ENCODE measurements at regions not wholly inside any gene's neighbourhood (a gene's known extent, or its start where the extent isn't known, plus 50 kb on each side); places are given as distances from the start of the nearest gene placed in this dataset.
"Not testable (repeated sequence)": the region's sequence is repeated elsewhere in the genome, so short reads cannot be mapped to it uniquely, and the experiment has no call there.

DNA sequence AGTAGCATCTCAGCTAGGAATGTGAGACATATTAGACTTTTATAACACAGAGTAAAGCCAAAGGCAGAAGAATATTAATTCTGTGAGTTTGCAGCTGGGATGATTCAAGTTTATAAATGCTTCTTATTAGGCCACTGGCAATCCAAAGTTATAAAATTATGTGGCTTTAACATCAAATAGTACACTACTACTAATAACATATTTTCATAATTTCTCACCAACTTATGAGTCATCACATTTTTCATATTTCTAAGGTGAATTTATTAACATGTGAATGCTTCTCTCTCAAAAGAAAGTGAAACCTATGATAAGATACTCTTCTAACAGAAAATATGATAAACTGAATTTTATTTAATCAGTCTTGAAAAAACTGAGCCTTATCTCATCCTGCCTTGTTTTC is 1348.2 kb upstream of the ALCAM start:
- intact Hi-C loops (cut with DNase I): no loop called here
- TF ChIP-seq POLR2AphosphoS5 (IDR thresholded peaks at IDR 0.05): no peak
- no peak for TF ChIP-seq EP300 (IDR thresholded peaks at IDR 0.05)
- TF ChIP-seq POLR2A (IDR thresholded peaks at IDR 0.05; ENCODE audit: low read depth): no peak
- TF ChIP-seq CTCF (IDR thresholded peaks at IDR 0.05): no peak
- Histone ChIP-seq H3K4me3 (no peak overlapping the region), H3K4me1 (no peaks in the 10 kb centered on the region), H3K9me3 (peaks cover 0 to 22% (median 17%) of the 10 kb centered on the region in 4 donors), H3K36me3 (no peaks in the 10 kb centered on the region), H3K27me3 (no peaks in the 10 kb centered on the region), H3K27ac (replicated peaks in 1 of 4) (no peak overlapping the region)
- no peak for DNase-seq (ENCODE audit: extremely low spot score)

DNA sequence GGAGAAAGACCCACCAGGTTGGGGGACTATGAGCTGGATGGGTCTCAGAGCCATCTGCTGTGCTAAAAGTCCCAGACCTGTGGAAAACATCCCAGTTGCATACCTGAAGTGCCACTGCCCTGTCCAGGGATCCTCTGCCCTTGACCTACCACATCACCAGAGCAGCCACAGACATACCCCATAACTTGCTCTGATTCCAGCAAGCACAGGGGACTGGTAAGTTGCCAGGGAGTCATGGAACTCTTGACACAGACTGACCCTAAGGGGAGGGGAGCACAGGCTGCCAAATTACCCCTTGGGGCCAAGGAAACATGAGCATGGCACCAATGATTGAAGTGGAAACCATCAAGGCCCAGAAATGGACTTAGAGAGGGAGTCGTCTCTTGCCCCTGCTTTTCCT is 1335.1 kb upstream of the ALCAM start:
- DNase-seq (ENCODE audit: extremely low spot score): no peak
- Histone ChIP-seq H3K27ac (replicated peaks in 1 of 4) (no peak overlapping the region), H3K36me3 (no peaks in the 10 kb centered on the region), H3K4me1 (no peaks in the 10 kb centered on the region), H3K4me3 (no peak overlapping the region), H3K9me3 (peaks cover 0 to 9% (median 0%) of the 10 kb centered on the region in 4 donors), H3K27me3 (no peaks in the 10 kb centered on the region)
- TF ChIP-seq POLR2A (IDR thresholded peaks at IDR 0.05; ENCODE audit: low read depth) (no peak), POLR2AphosphoS5 (IDR thresholded peaks at IDR 0.05) (no peak), EP300 (IDR thresholded peaks at IDR 0.05) (no peak), CTCF (IDR thresholded peaks at IDR 0.05) (no peak)
- 100% methylated on average over 1 of the region's 1 CpG for WGBS
- intact Hi-C loops (cut with DNase I): no loop called here

DNA sequence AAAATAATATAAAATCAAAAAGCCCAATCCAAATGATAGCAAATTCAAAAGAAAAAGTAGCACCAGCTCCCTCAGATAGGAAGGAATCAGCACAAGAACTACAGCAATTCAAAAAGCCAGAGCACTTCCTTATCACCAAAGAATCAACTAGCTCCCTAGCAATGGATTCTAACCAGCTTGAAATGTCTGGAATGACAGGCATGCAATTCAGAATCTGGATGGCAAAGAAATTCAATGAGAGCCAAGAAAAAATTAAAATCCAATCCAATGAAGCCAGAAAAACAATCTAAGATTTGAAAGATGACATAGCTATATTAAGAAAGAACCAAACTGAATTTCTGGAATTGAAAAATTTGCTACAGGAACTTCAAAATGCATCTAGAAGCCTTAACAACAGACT is 1334.4 kb upstream of the ALCAM start:
- H3K9me3 ChIP-seq: peaks cover 0 to 9% (median 0%) of the 10 kb centered on the region in 4 donors
- no peak for DNase-seq (ENCODE audit: extremely low spot score)
- H3K4me1 ChIP-seq: no peaks in the 10 kb centered on the region
- no peaks in the 10 kb centered on the region for H3K36me3 ChIP-seq
- no peak overlapping the region for H3K4me3 ChIP-seq
- H3K27me3 ChIP-seq: no peaks in the 10 kb centered on the region
- intact Hi-C loops (cut with DNase I): no loop called here
- no peak overlapping the region for H3K27ac ChIP-seq (replicated peaks in 1 of 4)
- TF ChIP-seq POLR2A (IDR thresholded peaks at IDR 0.05; ENCODE audit: low read depth): no peak
- TF ChIP-seq POLR2AphosphoS5 (IDR thresholded peaks at IDR 0.05): no peak
- TF ChIP-seq EP300 (IDR thresholded peaks at IDR 0.05): no peak
- TF ChIP-seq CTCF (IDR thresholded peaks at IDR 0.05): no peak

DNA sequence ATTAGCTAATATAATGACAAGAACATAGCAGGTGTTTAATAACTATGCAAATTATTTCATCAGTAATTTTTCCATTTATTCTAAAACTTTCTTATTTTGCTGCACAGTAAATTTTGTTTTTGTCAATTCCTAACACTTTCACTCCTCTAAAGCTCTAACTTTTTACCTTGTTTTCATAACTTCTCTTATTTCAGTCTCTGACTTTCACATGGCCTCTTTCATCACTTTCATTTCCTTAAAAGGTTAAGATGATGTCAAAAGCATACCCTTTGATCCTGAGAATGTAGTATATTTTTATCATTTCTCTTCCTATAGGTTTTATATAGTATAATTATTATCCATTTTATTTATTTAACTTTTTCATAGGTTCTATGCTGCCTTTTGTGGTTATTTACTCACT is 1325.8 kb upstream of the ALCAM start:
- H3K27me3 ChIP-seq: no peaks in the 10 kb centered on the region
- H3K4me1 ChIP-seq: no peaks in the 10 kb centered on the region
- no peak for DNase-seq (ENCODE audit: extremely low spot score)
- H3K36me3 ChIP-seq: no peaks in the 10 kb centered on the region
- TF ChIP-seq EP300 (IDR thresholded peaks at IDR 0.05) (no peak), POLR2A (IDR thresholded peaks at IDR 0.05; ENCODE audit: low read depth) (no peak), POLR2AphosphoS5 (IDR thresholded peaks at IDR 0.05) (no peak), CTCF (IDR thresholded peaks at IDR 0.05) (no peak)
- H3K4me3 ChIP-seq: no peak overlapping the region
- H3K27ac ChIP-seq (replicated peaks in 1 of 4): no peak overlapping the region
- intact Hi-C loops (cut with DNase I): no loop called here
- no peaks in the 10 kb centered on the region for H3K9me3 ChIP-seq

GRCh38 chr3:104043001-104043543 is 1323.6 kb upstream of the ALCAM start:
- H3K9me3 ChIP-seq; H3K27me3 ChIP-seq; H3K4me1 ChIP-seq; H3K27ac ChIP-seq (replicated peaks in 1 of 4); H3K4me3 ChIP-seq; DNase-seq (ENCODE audit: extremely low spot score); H3K36me3 ChIP-seq; intact Hi-C loops (cut with DNase I): not testable (repeated sequence)
- 96% methylated on average over 5 of the region's 5 CpGs for WGBS
